Activated CD4-positive, alpha-beta T cell treated with anti-CD3 and anti-CD28 coated beads, Interleukin-2, Interleukin-6, amounts not matched to agents 100 ng/mL and 50 ng/mL, durations not matched to agents 16 hours and 8 hours (primary cell): ENCODE measurements at regions not wholly inside any gene's neighbourhood (a gene's known extent, or its start where the extent isn't known, plus 50 kb on each side); places are given as distances from the start of the nearest gene placed in this dataset.

Experiments used
- DNase-seq: peaks from one replicate; pipeline ENCODE4 v3.0.0-alpha.2; 2020

DNA sequence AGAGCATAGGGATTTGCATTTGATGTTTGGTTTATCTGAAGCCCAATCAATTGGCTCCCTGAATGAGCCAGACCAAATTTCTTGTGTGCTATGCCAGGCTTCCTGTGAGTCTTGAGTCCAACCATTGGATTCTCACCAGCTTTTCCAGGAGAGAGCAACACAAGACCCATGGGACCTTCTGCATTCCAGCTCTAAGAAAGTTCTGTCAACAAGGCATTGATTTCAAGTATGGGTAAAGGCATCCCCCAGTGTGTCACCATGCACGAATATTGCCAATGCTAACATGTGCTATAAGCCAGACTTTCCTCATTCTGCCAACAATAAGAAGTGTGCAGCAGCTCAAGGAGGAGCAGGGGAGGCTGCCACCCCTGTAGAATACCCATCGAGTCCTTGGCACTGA, 266.6 kb downstream of the ETAA1 start:
- DNase-seq: no peak

DNA sequence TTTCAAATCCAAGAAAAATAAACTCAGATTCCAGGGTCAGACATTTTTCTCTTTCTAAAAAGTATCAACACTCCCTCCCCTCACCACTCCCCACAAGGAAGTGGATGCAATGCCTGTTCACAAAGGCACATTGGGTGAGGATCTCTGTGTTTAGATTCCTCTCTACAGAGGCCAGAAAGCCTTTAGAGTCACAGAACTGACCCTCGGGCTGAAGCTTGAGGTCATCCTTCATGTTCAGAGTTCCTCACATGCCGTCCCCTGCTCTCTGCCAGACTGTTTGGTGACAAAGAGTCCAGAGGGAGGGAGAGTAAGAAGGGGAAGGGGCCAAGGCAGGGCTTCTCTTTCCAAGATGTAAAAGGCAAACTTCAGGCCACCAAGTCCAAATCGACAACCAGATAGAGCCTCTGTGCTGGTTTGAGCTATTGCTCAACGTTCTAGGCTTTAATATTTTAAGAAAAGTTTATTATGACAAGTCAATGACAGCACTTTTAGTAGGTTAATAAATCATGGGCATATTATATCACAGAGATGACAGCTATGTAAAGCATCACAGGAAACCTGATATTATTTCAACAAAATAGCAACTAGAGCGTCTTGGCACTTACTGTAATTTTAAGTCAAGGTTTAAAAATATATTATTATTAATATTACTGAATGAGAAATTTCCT, 269.4 kb downstream of the ETAA1 start:
- DNase-seq: no peak

- no peak for DNase-seq
Observed at GRCh38 chr2:67667054-67667908, 270.1 kb downstream of the ETAA1 start.

DNA sequence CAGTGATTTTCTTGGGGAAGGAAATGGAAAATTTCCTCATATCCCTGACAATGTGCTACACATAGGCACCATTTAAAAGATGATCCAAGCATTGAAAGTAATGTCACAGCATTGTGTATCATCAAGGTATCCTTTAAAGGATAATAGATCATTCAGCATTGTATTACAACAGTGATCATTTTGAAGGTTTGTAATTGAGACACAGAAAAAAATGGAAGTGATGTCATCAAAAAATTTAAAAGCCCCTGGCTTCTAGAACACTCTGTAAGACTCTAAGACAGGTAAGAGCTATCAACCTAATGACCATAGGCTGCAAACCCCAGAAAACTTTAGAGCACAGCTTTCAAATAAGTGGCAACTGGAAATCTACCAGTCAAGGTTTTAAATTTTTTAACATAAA, 271.4 kb downstream of the ETAA1 start:
- DNase-seq: no peak

DNA sequence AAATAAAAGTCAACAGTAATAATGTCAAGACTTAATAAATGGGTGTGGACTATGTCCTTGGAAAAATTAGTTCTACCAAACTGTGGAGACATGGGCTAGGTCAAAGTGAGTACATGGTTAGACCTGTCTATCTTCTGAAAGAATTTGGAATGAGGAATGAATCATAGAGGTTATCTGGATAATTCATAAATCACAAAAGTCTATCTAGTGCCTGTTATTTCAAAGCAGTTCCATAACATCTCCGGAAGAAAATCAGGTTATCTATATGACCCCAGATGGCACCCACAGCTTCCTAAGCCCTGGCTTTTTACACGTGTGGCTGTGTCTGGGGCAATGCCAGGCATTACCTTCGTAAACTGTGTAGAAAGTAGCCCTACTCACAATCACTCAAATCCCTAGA, 272.0 kb downstream of the ETAA1 start:
- no peak for DNase-seq

DNA sequence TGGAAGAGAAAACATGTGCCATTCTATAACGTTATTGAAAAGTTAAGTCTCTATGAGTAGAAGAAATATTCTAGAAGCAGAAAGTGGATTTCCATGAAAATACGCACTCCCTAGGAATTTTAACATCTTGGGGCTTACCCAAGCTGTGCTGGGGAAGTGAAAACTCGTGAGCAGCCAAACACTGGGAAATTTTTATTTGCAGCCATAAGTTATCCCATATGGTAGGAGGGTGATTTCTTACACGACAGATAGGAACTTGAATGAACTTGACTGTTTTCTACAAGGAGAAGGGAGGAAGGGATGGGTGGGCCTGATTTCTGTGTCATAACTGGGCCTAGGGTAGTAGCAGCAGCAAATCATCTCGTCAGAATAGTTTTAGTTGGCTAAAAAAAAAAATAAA, 272.6 kb downstream of the ETAA1 start:
- DNase-seq: no peak

DNA sequence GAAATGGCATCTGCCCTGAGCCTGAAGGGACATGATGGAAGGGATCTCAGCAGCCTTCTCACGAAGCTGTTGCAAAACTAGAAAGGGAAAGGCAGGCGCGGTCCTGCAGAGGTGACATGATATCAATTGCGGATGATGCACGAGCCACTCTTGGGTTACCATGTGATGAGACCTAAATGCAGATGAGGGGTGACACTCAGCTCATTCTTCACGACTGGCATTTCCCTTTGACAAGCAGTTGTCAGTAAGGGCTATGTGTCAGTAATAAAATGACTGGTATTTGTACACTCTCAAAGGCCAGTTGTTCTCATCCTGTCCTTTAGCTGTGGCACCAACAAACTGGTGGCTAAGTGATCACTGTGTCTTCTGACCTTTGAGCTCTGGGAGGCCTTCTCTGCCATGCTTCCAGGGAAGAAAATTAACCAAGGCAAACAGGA, 273.6 kb downstream of the ETAA1 start:
- no peak for DNase-seq

GRCh38 chr2:67671464-67672450, 274.6 kb downstream of the ETAA1 start:
- DNase-seq: no peak

DNA sequence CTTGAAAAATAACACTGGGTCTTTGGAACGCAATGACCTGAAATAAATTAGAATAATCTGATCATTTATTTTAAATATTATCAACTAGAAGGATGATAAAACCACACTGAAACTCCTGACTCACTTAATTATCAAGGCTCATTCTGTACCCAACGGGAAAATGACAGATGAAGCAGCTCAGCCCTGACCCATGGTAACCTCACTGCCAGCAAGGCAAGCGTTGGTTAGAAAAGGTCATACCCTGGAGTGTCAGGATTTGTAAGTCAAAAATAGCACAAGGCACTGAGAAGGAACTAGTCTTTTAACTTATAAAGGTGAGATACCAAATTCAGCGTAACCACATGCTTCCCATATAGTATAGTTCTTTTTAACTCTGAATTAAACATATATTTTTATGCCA, 277.5 kb downstream of the ETAA1 start:
- no peak for DNase-seq

- DNase-seq: no peak
Observed at GRCh38 chr2:67684991-67685390, 287.9 kb downstream of the ETAA1 start.

- DNase-seq: no peak
Observed at GRCh38 chr2:67686254-67686653, 289.1 kb downstream of the ETAA1 start.

DNA sequence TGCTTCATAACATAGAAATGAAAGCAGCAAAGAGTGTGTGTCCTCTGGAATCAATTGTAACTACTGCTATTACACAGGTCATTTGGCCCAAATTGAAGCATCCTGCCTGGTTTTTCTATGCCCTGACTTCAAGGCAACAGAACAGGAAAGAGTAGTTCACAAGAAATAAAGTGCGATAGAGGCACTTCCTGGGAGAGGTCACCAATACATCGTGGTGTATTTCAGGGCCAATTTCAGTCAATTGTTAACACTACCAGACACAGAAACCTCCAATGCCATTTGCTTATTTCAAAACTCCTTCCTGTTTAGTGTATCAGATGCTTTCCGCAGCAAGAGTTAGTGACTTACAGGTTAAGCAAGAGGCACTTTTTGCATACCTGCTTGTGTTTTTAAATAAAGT, 292.1 kb downstream of the ETAA1 start:
- no peak for DNase-seq

- no peak for DNase-seq
Observed at GRCh38 chr2:67689651-67690050, 292.5 kb downstream of the ETAA1 start.

DNA sequence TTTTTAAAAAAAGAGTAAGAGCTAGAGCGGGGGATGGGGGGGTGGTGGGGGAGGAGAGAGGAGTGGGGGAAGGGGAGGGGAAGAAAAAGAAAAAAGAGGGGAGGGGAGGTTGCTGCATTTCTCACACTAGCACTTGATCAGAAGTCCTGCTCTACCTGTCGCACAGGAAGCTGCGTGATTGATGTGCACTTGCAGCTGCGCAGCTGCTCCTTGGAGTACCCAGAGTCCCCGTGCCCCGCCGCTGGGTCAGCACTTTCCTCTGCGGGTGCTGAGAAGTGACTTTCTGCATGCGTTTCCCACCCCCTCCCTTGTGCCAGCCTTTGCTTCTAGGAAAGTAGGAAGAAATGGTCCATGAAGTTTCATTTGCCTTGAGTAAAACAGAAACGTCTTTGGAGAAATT, 297.3 kb downstream of the ETAA1 start:
- no peak for DNase-seq

GRCh38 chr2:67701011-67701410, 303.9 kb downstream of the ETAA1 start:
- DNase-seq: no peak

GRCh38 chr2:67702284-67702683, 305.2 kb downstream of the ETAA1 start:
- DNase-seq: no peak

GRCh38 chr2:67702937-67703336, 305.8 kb downstream of the ETAA1 start:
- no peak for DNase-seq

GRCh38 chr2:67706082-67706481, 308.9 kb downstream of the ETAA1 start:
- no peak for DNase-seq

GRCh38 chr2:67707896-67708295, 310.8 kb downstream of the ETAA1 start:
- DNase-seq: no peak

- no peak for DNase-seq
Observed at GRCh38 chr2:67709835-67710234, 312.7 kb downstream of the ETAA1 start.

- no peak for DNase-seq
Observed at GRCh38 chr2:67712484-67712883, 315.4 kb downstream of the ETAA1 start.

GRCh38 chr2:67713376-67713775, 316.2 kb downstream of the ETAA1 start:
- no peak for DNase-seq

- DNase-seq: no peak
Observed at GRCh38 chr2:67716895-67717396, 319.8 kb downstream of the ETAA1 start.
